ENCODE measurements at regions not wholly inside any gene's neighbourhood (a gene's known extent, or its start where the extent isn't known, plus 50 kb on each side); places are given as distances from the start of the nearest gene placed in this dataset.

GRCh38 chr3:105093371-105094252, 273.1 kb upstream of the ALCAM start:
- H3K4me1 Mint-ChIP-seq (ENCODE audit: unreplicated experiment), result peaks cover 1% of the 10 kb centered on the region

GRCh38 chr3:105094588-105094987, 272.1 kb upstream of the ALCAM start:
- no peak overlapping the region for H3K4me3 Mint-ChIP-seq (ENCODE audit: unreplicated experiment)
- H3K27ac Mint-ChIP-seq (ENCODE audit: unreplicated experiment), result no peak overlapping the region
- no peaks in the 10 kb centered on the region for H3K4me1 Mint-ChIP-seq (ENCODE audit: unreplicated experiment)
- peaks cover 21% of the 10 kb centered on the region for H3K9me3 Mint-ChIP-seq (ENCODE audit: unreplicated experiment)
- TF ChIP-seq CTCF (IDR thresholded peaks at IDR 0.05), result no peak
- no peaks in the 10 kb centered on the region for H3K27me3 Mint-ChIP-seq (ENCODE audit: unreplicated experiment)
- no peak for DNase-seq (ENCODE audit: extremely low spot score, unreplicated experiment)
- H3K36me3 Mint-ChIP-seq (ENCODE audit: unreplicated experiment), result no peaks in the 10 kb centered on the region

More at GRCh38 chr3:105093371-105094252, 273.1 kb upstream of the ALCAM start:
- Mint-ChIP-seq H3K27me3 (ENCODE audit: unreplicated experiment) (no peaks in the 10 kb centered on the region), H3K27ac (ENCODE audit: unreplicated experiment) (no peak overlapping the region), H3K36me3 (ENCODE audit: unreplicated experiment) (no peaks in the 10 kb centered on the region), H3K4me3 (ENCODE audit: unreplicated experiment) (no peak overlapping the region), H3K9me3 (ENCODE audit: unreplicated experiment) (peaks cover 20% of the 10 kb centered on the region)
- no peak for DNase-seq (ENCODE audit: extremely low spot score, unreplicated experiment)
- TF ChIP-seq CTCF (IDR thresholded peaks at IDR 0.05), result no peak

GRCh38 chr3:105096071-105096470, 270.6 kb upstream of the ALCAM start:
- Mint-ChIP-seq H3K4me3 (ENCODE audit: unreplicated experiment) (no peak overlapping the region), H3K36me3 (ENCODE audit: unreplicated experiment) (no peaks in the 10 kb centered on the region), H3K27me3 (ENCODE audit: unreplicated experiment) (no peaks in the 10 kb centered on the region), H3K4me1 (ENCODE audit: unreplicated experiment) (peaks cover 10% of the 10 kb centered on the region), H3K9me3 (ENCODE audit: unreplicated experiment) (peaks cover 21% of the 10 kb centered on the region), H3K27ac (ENCODE audit: unreplicated experiment) (no peak overlapping the region)
- no peak for DNase-seq (ENCODE audit: extremely low spot score, unreplicated experiment)
- TF ChIP-seq CTCF (IDR thresholded peaks at IDR 0.05), result no peak

GRCh38 chr3:105101603-105102002, 265.1 kb upstream of the ALCAM start:
- H3K4me1 Mint-ChIP-seq (ENCODE audit: unreplicated experiment), result peaks cover 22% of the 10 kb centered on the region
- no peak for TF ChIP-seq CTCF (IDR thresholded peaks at IDR 0.05)
- no peak overlapping the region for H3K4me3 Mint-ChIP-seq (ENCODE audit: unreplicated experiment)
- no peak for DNase-seq (ENCODE audit: extremely low spot score, unreplicated experiment)
- H3K27me3 Mint-ChIP-seq (ENCODE audit: unreplicated experiment), result no peaks in the 10 kb centered on the region
- no peak overlapping the region for H3K27ac Mint-ChIP-seq (ENCODE audit: unreplicated experiment)
- peaks cover 13% of the 10 kb centered on the region for H3K9me3 Mint-ChIP-seq (ENCODE audit: unreplicated experiment)
- no peaks in the 10 kb centered on the region for H3K36me3 Mint-ChIP-seq (ENCODE audit: unreplicated experiment)

GRCh38 chr3:105103139-105103538, 263.6 kb upstream of the ALCAM start:
- no peak for TF ChIP-seq CTCF (IDR thresholded peaks at IDR 0.05)
- Mint-ChIP-seq H3K4me1 (ENCODE audit: unreplicated experiment) (peaks cover 22% of the 10 kb centered on the region), H3K36me3 (ENCODE audit: unreplicated experiment) (no peaks in the 10 kb centered on the region), H3K27ac (ENCODE audit: unreplicated experiment) (no peak overlapping the region), H3K27me3 (ENCODE audit: unreplicated experiment) (no peaks in the 10 kb centered on the region), H3K4me3 (ENCODE audit: unreplicated experiment) (no peak overlapping the region), H3K9me3 (ENCODE audit: unreplicated experiment) (peaks cover 11% of the 10 kb centered on the region)
- no peak for DNase-seq (ENCODE audit: extremely low spot score, unreplicated experiment)
